ENCODE measurements at regions not wholly inside any gene's neighbourhood (a gene's known extent, or its start where the extent isn't known, plus 50 kb on each side); places are given as distances from the start of the nearest gene placed in this dataset.

- TF ChIP-seq NFRKB (IDR thresholded peaks at IDR 0.05) (no peak), ZNF384 (IDR thresholded peaks at IDR 0.05) (no peak), ELF4 (IDR thresholded peaks at IDR 0.05) (no peak), SP1 (IDR thresholded peaks at IDR 0.05) (no peak), HDGF (IDR thresholded peaks at IDR 0.05; ENCODE audit: borderline replicate concordance) (no peak), TARDBP (IDR thresholded peaks at IDR 0.05) (no peak), ARNT (IDR thresholded peaks at IDR 0.05) (no peak), FOXM1 (IDR thresholded peaks at IDR 0.05; ENCODE audit: borderline replicate concordance) (no peak), SUZ12 (IDR thresholded peaks at IDR 0.05) (no peak)
Measured at GRCh38 chr2:221272729-221273128, 299.4 kb downstream of the EPHA4 start.

All from HEK293T (cell line).